H9 (cell line): ENCODE measurements at regions not wholly inside any gene's neighbourhood (a gene's known extent, or its start where the extent isn't known, plus 50 kb on each side); places are given as distances from the start of the nearest gene placed in this dataset.

ENCODE experiments used
- DNase-seq: peaks from one replicate; pipeline ENCODE4 v3.0.0-alpha.2; 2017
- H2AFZ ChIP-seq: one replicate; pipeline ENCODE4 v1.6.1; 2013; ENCODE audit warnings: mild to moderate bottlenecking, low read length, control low read depth, moderate library complexity
- H2AK5ac ChIP-seq: 2 replicates; pipeline ENCODE4 v1.6.1; 2013; ENCODE audit warnings: low read length, control low read depth, mixed read lengths; ENCODE audit not compliant: insufficient read length
- H2BK120ac ChIP-seq: one replicate; pipeline ENCODE4 v1.6.1; 2013; ENCODE audit warnings: low read depth, mild to moderate bottlenecking, low read length, control low read depth, inconsistent platforms; ENCODE audit not compliant: poor library complexity, severe bottlenecking
- H2BK12ac ChIP-seq: 2 replicates; pipeline ENCODE4 v1.6.1; 2013; ENCODE audit warnings: low read length, control low read depth, mixed read lengths, low read depth; ENCODE audit not compliant: insufficient read length
- H2BK15ac ChIP-seq: 2 replicates; pipeline ENCODE4 v1.6.1; 2013; ENCODE audit warnings: low read depth, low read length, control low read depth
- H2BK20ac ChIP-seq: one replicate; pipeline ENCODE4 v1.6.1; 2013; ENCODE audit warnings: low read depth, mild to moderate bottlenecking, low read length, control low read depth, inconsistent platforms; ENCODE audit not compliant: poor library complexity, severe bottlenecking
- H2BK5ac ChIP-seq: 2 replicates; pipeline ENCODE4 v1.6.1; 2013; ENCODE audit warnings: low read length, control low read depth, mixed read lengths; ENCODE audit not compliant: insufficient read length
- H3K14ac ChIP-seq: 2 replicates; pipeline ENCODE4 v1.6.1; 2013; ENCODE audit warnings: low read length, control low read depth; ENCODE audit not compliant: insufficient read depth
- H3K18ac ChIP-seq: 2 replicates; pipeline ENCODE4 v1.6.1; 2013; ENCODE audit warnings: low read depth, mild to moderate bottlenecking, mixed read lengths, low read length, control low read depth; ENCODE audit not compliant: insufficient read length
- H3K23ac ChIP-seq: 2 replicates; pipeline ENCODE4 v1.6.1; 2013; ENCODE audit warnings: low read length, control low read depth, mixed read lengths, low read depth; ENCODE audit not compliant: insufficient read length
- H3K23me2 ChIP-seq: 2 replicates; pipeline ENCODE4 v1.6.1; 2013; ENCODE audit warnings: low read depth, mild to moderate bottlenecking, mixed read lengths, low read length, control low read depth; ENCODE audit not compliant: insufficient read length, poor library complexity, severe bottlenecking
- H3K27ac ChIP-seq: 2 replicates; pipeline ENCODE4 v1.5.1; 2013; ENCODE audit warnings: low read length, control low read depth, mixed read lengths, low read depth; ENCODE audit not compliant: insufficient read length
- H3K27me3 ChIP-seq: 2 replicates; pipeline ENCODE4 v1.6.1; 2013; ENCODE audit warnings: low read length, control low read depth, inconsistent platforms; ENCODE audit not compliant: insufficient read depth
- H3K4ac ChIP-seq: 2 replicates; pipeline ENCODE4 v1.6.1; 2013; ENCODE audit warnings: low read depth, mild to moderate bottlenecking, control low read depth, inconsistent platforms, low read length, moderate library complexity
- H3K4me1 ChIP-seq: 2 replicates; pipeline ENCODE4 v1.6.1; 2013; ENCODE audit warnings: low read length, control low read depth, inconsistent platforms; ENCODE audit not compliant: insufficient read depth
- H3K4me2 ChIP-seq: 2 replicates; pipeline ENCODE4 v1.6.1; 2013; ENCODE audit warnings: low read length, control low read depth, mixed read lengths; ENCODE audit not compliant: insufficient read length, insufficient read depth
- H3K56ac ChIP-seq: 2 replicates; pipeline ENCODE4 v1.6.1; 2013; ENCODE audit warnings: low read depth, mild to moderate bottlenecking, mixed read lengths, low read length, control low read depth; ENCODE audit not compliant: insufficient read length
- H3K79me1 ChIP-seq: 2 replicates; pipeline ENCODE4 v1.6.1; 2013; ENCODE audit warnings: low read depth, mild to moderate bottlenecking, moderate library complexity, low read length, control low read depth, inconsistent platforms; ENCODE audit not compliant: insufficient read depth, poor library complexity, severe bottlenecking
- H3K79me2 ChIP-seq: 2 replicates; pipeline ENCODE4 v1.6.1; 2013; ENCODE audit warnings: low read length, control low read depth, inconsistent platforms; ENCODE audit not compliant: insufficient read depth
- H3K9ac ChIP-seq: 2 replicates; pipeline ENCODE4 v1.6.1; 2013; ENCODE audit warnings: low read length, control low read depth, mixed read lengths; ENCODE audit not compliant: insufficient read length; ENCODE audit errors: extremely low read depth
- H3K9me3 ChIP-seq: one replicate; pipeline ENCODE4 v1.6.1; 2013; ENCODE audit warnings: low read depth, low read length, inconsistent platforms; ENCODE audit not compliant: control insufficient read depth
- H3T11ph ChIP-seq: one replicate; pipeline ENCODE4 v1.6.1; 2013; ENCODE audit warnings: mild to moderate bottlenecking, low read length, control low read depth, inconsistent platforms
- H4K20me1 ChIP-seq: one replicate; pipeline ENCODE4 v1.6.1; 2013; ENCODE audit not compliant: control insufficient read depth, insufficient read length, insufficient read depth
- H4K5ac ChIP-seq: 2 replicates; pipeline ENCODE4 v1.6.1; 2013; ENCODE audit warnings: low read depth, mild to moderate bottlenecking, mixed read lengths, low read length, control low read depth; ENCODE audit not compliant: insufficient read length
- H4K8ac ChIP-seq: replicated peaks from 2 replicates; pipeline ENCODE4 v1.6.1; 2013; ENCODE audit warnings: low read length, control low read depth, mixed read lengths, low read depth; ENCODE audit not compliant: insufficient read length
- H4K91ac ChIP-seq: 2 replicates; pipeline ENCODE4 v1.6.1; 2013; ENCODE audit warnings: low read depth, mild to moderate bottlenecking, moderate library complexity, mixed read lengths, low read length, control low read depth; ENCODE audit not compliant: insufficient read length
- H3K27ac Mint-ChIP-seq, 3 experiments: 2 replicates in 2 of 3; 3 replicates in 1 of 3; pipeline ENCODE4 v1.8.0; 2020 to 2021; ENCODE audit warnings: mixed read lengths in 3 of 3, mild to moderate bottlenecking in 1 of 3, moderate library complexity in 1 of 3
- H3K27me3 Mint-ChIP-seq: 2 replicates; pipeline ENCODE4 v1.8.0; 2021; ENCODE audit warnings: low read depth, mild to moderate bottlenecking, moderate library complexity, mixed read lengths
- H3K36me3 Mint-ChIP-seq, 3 experiments: 2 replicates in 2 of 3; 3 replicates in 1 of 3; pipeline ENCODE4 v1.8.0; 2020 to 2021; ENCODE audit warnings: low read depth in 3 of 3, mixed read lengths in 3 of 3; ENCODE audit not compliant: insufficient read depth in 1 of 3
- H3K4me1 Mint-ChIP-seq, 2 experiments: 2 replicates each; pipeline ENCODE4 v1.8.0; 2020; ENCODE audit warnings: mixed read lengths in 2 of 2
- H3K4me3 Mint-ChIP-seq, 2 experiments: 2 replicates in 1 of 2; 3 replicates in 1 of 2; pipeline ENCODE4 v1.8.0; 2020 to 2021; ENCODE audit warnings: mild to moderate bottlenecking in 2 of 2, mixed read lengths in 2 of 2, moderate library complexity in 1 of 2
- H3K9me3 Mint-ChIP-seq, 2 experiments: 2 replicates in 1 of 2; 3 replicates in 1 of 2; pipeline ENCODE4 v1.8.0; 2020; ENCODE audit warnings: mild to moderate bottlenecking in 2 of 2, mixed read lengths in 2 of 2, moderate library complexity in 1 of 2
- CTCF ChIP-seq: fragments of 200-600 bp; sonication (generic); conservative IDR thresholded peaks from 3 replicates; pipeline ENCODE4 v1.8.0; 2021; ENCODE audit warnings: antibody characterized with exemption, mild to moderate bottlenecking

GRCh38 chr3:95002438-95003046, 939.7 kb downstream of the NSUN3 start:
- Histone ChIP-seq H2BK12ac (no peak overlapping the region), H2BK5ac (no peak overlapping the region), H3K14ac (no peak overlapping the region), H3K27me3 (no peaks in the 10 kb centered on the region), H3K4ac (no peak overlapping the region), H2BK20ac (peak overlapping the region; percentile 60), H4K8ac (no peak overlapping the region), H2AFZ (peak overlapping the region; percentile 56), H3K4me1 (no peaks in the 10 kb centered on the region; the same call in 1 of the 2 replicates), H3K9ac (no peak overlapping the region), H4K20me1 (no peaks in the 10 kb centered on the region), H2BK15ac (no peak overlapping the region), H4K5ac (no peak overlapping the region), H3K9me3 (no peaks in the 10 kb centered on the region), H3K23ac (no peak overlapping the region), H2BK120ac (no peak overlapping the region), H3K56ac (no peak overlapping the region), H3K27ac (no peak overlapping the region), H3K23me2 (no peaks in the 10 kb centered on the region), H2AK5ac (no peak overlapping the region), H3K79me2 (no peaks in the 10 kb centered on the region), H3K79me1 (no peaks in the 10 kb centered on the region), H3T11ph (no peak overlapping the region), H3K4me2 (no peak overlapping the region), H3K18ac (no peak overlapping the region), H4K91ac (no peak overlapping the region)
- H3K27ac Mint-ChIP-seq: peak overlapping the region in 1 of 3 experiments; percentile 44; a peak in 2 of 7 replicates
- no peak overlapping the region for H3K4me3 Mint-ChIP-seq
- H3K36me3 Mint-ChIP-seq: peaks cover 4 to 11% (median 9%) of the 10 kb centered on the region in 3 experiments; a peak in 6 of 7 replicates
- peaks cover 12 to 15% of the 10 kb centered on the region in 2 experiments for H3K4me1 Mint-ChIP-seq
- no peak for DNase-seq
- H3K9me3 Mint-ChIP-seq: peaks cover 9 to 13% of the 10 kb centered on the region in 2 experiments
- no peak for TF ChIP-seq CTCF
- no peaks in the 10 kb centered on the region for H3K27me3 Mint-ChIP-seq
